Activated CD8-positive, alpha-beta T cell treated with anti-CD3 and anti-CD28 coated beads, Interleukin-2, amount 10 ng/mL, durations not matched to agents 7 days and 5 days (primary cell): ENCODE measurements at regions not wholly inside any gene's neighbourhood (a gene's known extent, or its start where the extent isn't known, plus 50 kb on each side); places are given as distances from the start of the nearest gene placed in this dataset.

Source experiments
- ATAC-seq: fragments of 150-1000 bp; cut with Tn5 transposase; one replicate; pipeline ENCODE4 v1.10.0; 2021; ENCODE audit warnings: moderate library complexity
- CTCF ChIA-PET: fragments of 350-600 bp; sonication (Branson Sonifier 250); formaldehyde crosslinking; loops from one replicate; lab custom pipeline; 2021; ENCODE audit warnings: antibody characterized with exemption; lab: Charles Lee
- POLR2A ChIA-PET: fragments of 350-600 bp; sonication (Branson Sonifier 250); formaldehyde crosslinking; loops from one replicate; lab custom pipeline; 2021; ENCODE audit warnings: antibody characterized with exemption; lab: Charles Lee
- DNase-seq: peaks from one replicate; pipeline ENCODE4 v3.0.0-alpha.2; 2020
- H3K27ac Mint-ChIP-seq: one replicate; pipeline ENCODE4 v1.8.0; 2021; ENCODE audit warnings: mild to moderate bottlenecking, mixed read lengths
- H3K27me3 Mint-ChIP-seq: one replicate; pipeline ENCODE4 v1.8.0; 2021; ENCODE audit warnings: low read depth, mixed read lengths
- H3K36me3 Mint-ChIP-seq: one replicate; pipeline ENCODE4 v1.8.0; 2021; ENCODE audit warnings: low read depth, mixed read lengths
- H3K4me1 Mint-ChIP-seq: one replicate; pipeline ENCODE4 v1.8.0; 2021; ENCODE audit warnings: low read depth, mixed read lengths
- H3K4me3 Mint-ChIP-seq: one replicate; pipeline ENCODE4 v1.8.0; 2021; ENCODE audit warnings: mild to moderate bottlenecking, mixed read lengths
- H3K9me3 Mint-ChIP-seq: one replicate; pipeline ENCODE4 v1.8.0; 2022; ENCODE audit warnings: mixed read lengths; ENCODE audit not compliant: insufficient read depth

DNA sequence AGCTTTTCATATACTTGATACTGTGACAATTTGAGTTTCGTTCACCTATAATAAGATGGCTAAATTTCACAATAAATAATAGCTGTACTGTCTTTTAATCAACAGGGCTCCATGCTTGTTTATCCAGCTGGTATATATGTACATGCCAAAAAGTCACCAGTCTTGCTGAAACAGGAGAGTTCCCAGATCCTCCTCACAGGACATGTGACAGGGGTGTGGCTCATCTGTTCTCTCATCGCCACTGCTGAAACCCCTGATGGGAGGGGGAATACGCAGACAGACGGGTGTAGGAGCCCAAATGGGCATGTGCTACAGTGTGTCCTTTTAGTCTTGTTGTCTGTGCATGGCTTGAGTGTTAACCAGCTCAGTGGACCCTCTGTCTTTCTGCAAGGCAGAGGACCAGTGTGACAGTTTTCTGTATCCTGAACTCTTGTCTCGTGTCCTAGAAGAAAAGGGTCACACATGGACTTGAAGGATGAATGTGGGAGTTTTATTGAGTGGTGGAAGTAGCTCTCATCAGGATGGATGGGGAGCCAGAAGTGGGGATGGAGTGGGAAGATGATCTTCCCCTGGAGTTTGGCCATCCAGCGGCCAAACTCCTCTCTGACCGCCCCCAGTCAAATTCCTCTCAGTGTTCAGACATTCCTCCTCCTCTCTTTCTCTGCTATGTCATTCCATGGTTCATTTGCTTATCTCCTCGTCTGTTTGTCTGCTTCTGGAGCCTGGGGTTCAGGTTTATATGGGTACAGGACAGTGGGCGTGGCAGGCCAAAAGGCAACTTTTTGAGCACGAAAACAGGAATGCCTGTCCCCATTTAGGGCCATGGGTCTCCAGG lies 113.1 kb upstream of the NECTIN3 start:
- CTCF ChIA-PET: no interaction called here

DNA sequence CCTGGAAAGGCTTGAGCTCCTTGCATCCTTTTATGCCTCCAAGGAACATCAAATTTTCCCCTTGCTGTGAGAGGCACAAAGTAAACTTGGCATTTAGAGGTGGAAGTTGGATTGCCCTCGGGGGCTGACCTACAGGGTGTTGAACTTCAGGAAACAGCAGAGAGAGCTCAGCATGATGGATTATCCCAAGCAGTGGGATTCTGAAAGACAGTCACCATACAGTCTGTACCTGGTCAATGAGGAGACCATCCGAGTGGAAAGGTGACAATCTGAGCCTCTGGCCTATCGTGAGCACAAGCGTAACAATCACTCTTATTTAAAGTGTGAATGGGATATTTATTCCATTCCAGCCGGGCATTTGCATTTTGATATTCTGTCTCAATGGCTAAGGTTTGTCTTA lies 105.6 kb upstream of the NECTIN3 start:
- H3K36me3 Mint-ChIP-seq: no peaks in the 10 kb centered on the region
- no peak overlapping the region for H3K27ac Mint-ChIP-seq
- DNase-seq (no peak), ATAC-seq (no peak)
- ChIA-PET POLR2A (no interaction called here), CTCF (no interaction called here)
- H3K4me3 Mint-ChIP-seq: no peak overlapping the region
- H3K9me3 Mint-ChIP-seq: peaks cover 5% of the 10 kb centered on the region
- H3K4me1 Mint-ChIP-seq: no peaks in the 10 kb centered on the region
- no peaks in the 10 kb centered on the region for H3K27me3 Mint-ChIP-seq

More for the DNA sequence above, 113.1 kb upstream of the NECTIN3 start:
- no peaks in the 10 kb centered on the region for H3K9me3 Mint-ChIP-seq
- POLR2A ChIA-PET: no interaction called here
- no peaks in the 10 kb centered on the region for H3K36me3 Mint-ChIP-seq
- no peak overlapping the region for H3K4me3 Mint-ChIP-seq
- DNase-seq (no peak), ATAC-seq (no peak)
- H3K4me1 Mint-ChIP-seq: no peaks in the 10 kb centered on the region
- no peaks in the 10 kb centered on the region for H3K27me3 Mint-ChIP-seq
- H3K27ac Mint-ChIP-seq: no peak overlapping the region

DNA sequence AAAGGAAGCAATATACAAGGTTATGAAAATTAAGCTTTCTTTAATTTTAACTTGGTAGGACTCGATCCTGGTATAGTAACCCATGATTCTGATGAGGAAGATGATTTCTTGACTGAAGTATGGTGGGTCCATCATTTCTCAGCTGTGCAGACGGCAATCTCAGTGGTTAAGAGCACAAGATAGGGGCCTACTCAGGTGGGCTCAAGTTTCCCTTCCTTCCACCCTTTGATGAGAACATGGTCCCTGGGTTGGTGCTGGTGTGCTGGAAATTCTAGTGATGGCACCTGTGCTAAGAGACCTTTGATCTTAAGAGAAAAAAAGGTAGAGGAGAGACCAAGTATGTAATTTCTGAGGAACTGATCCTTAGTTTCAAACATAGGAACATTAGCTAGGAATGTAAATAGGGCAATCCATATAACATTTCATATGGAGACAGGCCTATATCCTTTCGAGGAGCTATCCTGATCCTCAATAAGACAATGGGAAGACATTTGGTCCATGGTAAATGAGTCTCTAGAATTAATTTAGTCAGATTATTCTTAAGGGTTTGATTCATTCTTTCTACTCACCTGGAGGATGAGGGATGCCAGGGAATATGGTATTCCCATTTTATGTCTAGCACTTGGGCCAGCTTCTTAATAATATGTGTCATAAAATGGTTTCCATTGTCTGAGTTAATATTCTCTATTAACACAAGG lies 104.5 kb upstream of the NECTIN3 start:
- POLR2A ChIA-PET: no interaction called here
- CTCF ChIA-PET: no interaction called here
- no peak for ATAC-seq

DNA sequence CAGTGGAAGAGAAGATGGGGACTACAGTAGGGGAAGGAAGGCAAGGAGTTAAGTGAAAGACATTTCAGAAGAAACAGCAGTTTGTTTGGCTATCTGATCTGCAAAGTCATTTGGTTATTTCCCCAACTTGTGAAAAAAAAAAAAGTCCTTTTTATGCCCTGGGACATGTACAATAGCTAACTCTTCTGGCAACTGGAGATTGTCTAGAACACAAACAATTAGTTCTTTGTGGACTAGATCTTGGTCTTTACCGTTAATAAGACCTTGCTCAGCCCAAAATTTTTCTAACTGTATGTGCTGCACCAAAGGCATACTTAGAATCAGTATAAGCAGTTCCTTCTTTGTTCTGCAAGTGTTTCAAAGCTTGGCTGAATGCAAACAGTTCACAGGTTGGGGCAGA lies 103.5 kb upstream of the NECTIN3 start:
- H3K27me3 Mint-ChIP-seq: no peaks in the 10 kb centered on the region

More for the DNA sequence above, 104.5 kb upstream of the NECTIN3 start:
- no peak overlapping the region for H3K4me3 Mint-ChIP-seq
- no peak overlapping the region for H3K27ac Mint-ChIP-seq
- peaks cover 5% of the 10 kb centered on the region for H3K9me3 Mint-ChIP-seq
- no peaks in the 10 kb centered on the region for H3K36me3 Mint-ChIP-seq
- no peaks in the 10 kb centered on the region for H3K4me1 Mint-ChIP-seq
- H3K27me3 Mint-ChIP-seq: no peaks in the 10 kb centered on the region
- no peak for DNase-seq

DNA sequence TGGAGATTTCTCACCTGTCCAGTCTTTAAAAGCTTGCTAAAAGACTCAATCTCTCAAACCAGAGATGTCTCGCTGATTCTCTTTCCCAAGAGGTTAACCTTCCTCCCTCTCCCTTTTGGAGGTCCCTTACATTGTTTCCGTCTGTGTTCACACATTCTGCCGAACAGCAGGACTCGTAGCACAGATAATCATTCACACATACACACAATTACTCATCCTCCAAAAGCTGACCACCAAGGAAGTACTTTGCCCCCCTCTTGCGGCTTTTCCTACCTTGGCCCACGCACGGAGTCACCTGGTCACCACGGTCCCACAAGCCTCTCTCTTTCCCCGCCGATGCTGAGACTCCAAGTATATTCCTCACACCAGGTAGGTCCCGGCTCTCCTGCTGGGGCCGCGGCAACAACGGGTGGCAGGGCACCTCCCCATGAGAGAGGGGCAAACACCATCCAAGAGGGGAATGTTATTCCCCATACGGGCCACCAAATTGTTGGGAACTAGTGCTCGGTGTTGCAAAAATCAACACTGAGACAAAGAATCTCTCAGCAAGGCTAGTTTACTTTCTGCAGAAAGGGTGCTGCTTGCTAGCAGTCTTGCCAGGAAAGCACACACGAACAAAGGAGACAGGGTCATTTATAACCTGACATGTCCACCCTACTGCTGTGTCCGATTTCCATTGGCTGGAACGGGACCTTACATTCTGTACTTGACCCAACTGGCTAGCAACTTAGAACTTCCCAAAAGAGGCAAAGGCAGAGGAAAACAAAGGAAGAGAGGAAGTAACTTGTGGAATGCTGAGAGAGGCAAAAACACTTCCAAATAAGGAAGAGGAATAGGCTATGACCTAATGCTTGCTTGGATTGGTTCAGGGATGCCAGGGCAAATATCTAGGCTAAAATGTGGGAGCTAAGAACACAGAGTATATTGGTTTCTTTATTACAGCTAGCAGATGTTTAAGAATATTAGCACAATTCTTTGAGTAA lies 102.1 kb upstream of the NECTIN3 start:
- Mint-ChIP-seq H3K4me1 (peaks cover 2% of the 10 kb centered on the region), H3K36me3 (no peaks in the 10 kb centered on the region), H3K4me3 (no peak overlapping the region), H3K27me3 (no peaks in the 10 kb centered on the region), H3K27ac (no peak overlapping the region), H3K9me3 (peaks cover 5% of the 10 kb centered on the region)
- ChIA-PET POLR2A (no interaction called here), CTCF (no interaction called here)
- DNase-seq: no peak
- no peak for ATAC-seq

More for the DNA sequence above, 103.5 kb upstream of the NECTIN3 start:
- no peak overlapping the region for H3K27ac Mint-ChIP-seq
- ATAC-seq (no peak), DNase-seq (no peak)
- H3K4me3 Mint-ChIP-seq: no peak overlapping the region
- ChIA-PET POLR2A (no interaction called here), CTCF (no interaction called here)
- H3K4me1 Mint-ChIP-seq: no peaks in the 10 kb centered on the region
- peaks cover 5% of the 10 kb centered on the region for H3K9me3 Mint-ChIP-seq
- no peaks in the 10 kb centered on the region for H3K36me3 Mint-ChIP-seq

DNA sequence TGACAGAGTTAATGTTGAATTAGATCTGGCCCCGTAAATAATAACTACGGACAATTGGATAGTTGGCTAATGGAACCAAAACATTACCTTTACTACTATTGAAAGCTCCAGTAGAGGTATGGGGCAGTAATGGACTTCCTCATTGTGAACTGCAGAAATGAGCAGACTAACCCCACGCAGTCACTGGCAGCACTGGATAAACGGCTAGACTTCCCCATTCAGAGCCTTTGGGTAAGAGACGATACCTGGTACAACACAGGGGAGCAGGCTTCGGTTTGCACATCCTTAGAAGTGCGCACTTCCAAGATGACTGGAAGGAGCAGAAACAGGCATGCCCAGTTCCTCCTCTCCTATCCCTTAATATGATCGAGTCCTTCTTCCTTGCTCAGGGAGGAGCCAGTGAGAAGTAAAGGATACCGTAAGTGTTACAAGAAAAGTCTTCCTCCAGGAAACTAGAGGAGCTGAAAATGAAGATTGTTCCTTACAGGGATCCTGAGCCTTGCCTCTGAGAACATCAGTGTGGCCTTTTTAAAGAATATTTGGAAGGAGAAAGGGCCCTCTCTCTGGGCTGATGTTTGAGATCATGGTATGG lies 100.5 kb upstream of the NECTIN3 start:
- H3K4me3 Mint-ChIP-seq: no peak overlapping the region
- no peaks in the 10 kb centered on the region for H3K27me3 Mint-ChIP-seq
- POLR2A ChIA-PET: no interaction called here
- no peak overlapping the region for H3K27ac Mint-ChIP-seq
- no peak for DNase-seq
- CTCF ChIA-PET: no interaction called here
- no peaks in the 10 kb centered on the region for H3K9me3 Mint-ChIP-seq
- peaks cover 2% of the 10 kb centered on the region for H3K4me1 Mint-ChIP-seq
- no peaks in the 10 kb centered on the region for H3K36me3 Mint-ChIP-seq
- ATAC-seq: no peak

DNA sequence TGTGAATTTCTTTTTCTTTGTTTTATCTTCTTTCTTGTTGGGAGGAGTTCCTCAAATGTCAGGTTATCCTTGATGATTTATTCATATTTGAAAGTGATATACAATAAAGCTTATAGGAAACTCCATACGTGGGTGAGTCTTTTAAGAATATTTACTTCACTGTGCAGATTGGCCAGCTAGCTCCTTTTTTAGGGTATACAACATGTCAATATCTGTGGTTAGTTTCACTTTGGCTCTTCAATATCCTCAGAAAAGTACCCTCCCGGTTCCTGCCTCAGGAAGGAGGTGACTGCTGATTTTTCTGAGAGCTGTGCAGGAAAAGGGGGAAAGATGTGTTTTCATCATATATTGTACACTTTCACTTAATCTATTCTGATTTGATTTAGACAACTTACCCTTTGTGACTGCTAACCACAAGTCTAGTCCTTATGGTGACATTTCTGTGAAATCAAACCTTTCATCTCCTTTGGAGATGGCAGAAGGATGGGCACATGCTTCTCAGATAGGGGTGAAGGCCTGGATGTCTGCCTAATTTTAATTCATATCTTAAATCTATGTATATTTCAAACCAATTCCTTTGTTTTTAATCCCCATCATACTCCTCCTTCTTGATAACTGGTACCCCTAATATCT lies 98.2 kb upstream of the NECTIN3 start:
- no peaks in the 10 kb centered on the region for H3K9me3 Mint-ChIP-seq
- ChIA-PET CTCF (no interaction called here), POLR2A (no interaction called here)
- H3K4me1 Mint-ChIP-seq: peaks cover 2% of the 10 kb centered on the region
- ATAC-seq (no peak), DNase-seq (no peak)
- H3K4me3 Mint-ChIP-seq: no peak overlapping the region
- H3K36me3 Mint-ChIP-seq: no peaks in the 10 kb centered on the region
- no peaks in the 10 kb centered on the region for H3K27me3 Mint-ChIP-seq
- H3K27ac Mint-ChIP-seq: no peak overlapping the region

DNA sequence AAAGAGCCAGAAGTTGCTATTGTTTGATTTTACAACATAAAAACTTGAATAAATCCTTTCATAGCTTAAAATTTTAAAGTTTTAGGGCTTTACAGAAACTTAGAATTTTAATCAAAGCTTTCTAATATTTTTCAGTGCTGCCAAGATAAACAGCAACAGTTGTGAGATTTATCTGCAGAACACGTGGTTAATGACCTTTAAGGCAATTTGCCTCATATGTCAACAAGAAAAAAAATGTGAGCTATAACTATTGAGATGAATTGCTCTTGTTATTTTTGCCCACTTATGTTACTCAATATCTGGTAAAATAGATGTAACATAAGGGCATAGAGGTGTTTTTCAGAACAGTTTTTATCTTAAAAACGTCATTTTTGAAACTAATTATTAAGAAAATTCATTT lies 96.7 kb upstream of the NECTIN3 start:
- no peaks in the 10 kb centered on the region for H3K36me3 Mint-ChIP-seq
- ChIA-PET CTCF (no interaction called here), POLR2A (no interaction called here)
- peaks cover 2% of the 10 kb centered on the region for H3K4me1 Mint-ChIP-seq
- no peak overlapping the region for H3K4me3 Mint-ChIP-seq
- no peak overlapping the region for H3K27ac Mint-ChIP-seq
- no peak for DNase-seq
- no peaks in the 10 kb centered on the region for H3K27me3 Mint-ChIP-seq
- H3K9me3 Mint-ChIP-seq: no peaks in the 10 kb centered on the region
- no peak for ATAC-seq

DNA sequence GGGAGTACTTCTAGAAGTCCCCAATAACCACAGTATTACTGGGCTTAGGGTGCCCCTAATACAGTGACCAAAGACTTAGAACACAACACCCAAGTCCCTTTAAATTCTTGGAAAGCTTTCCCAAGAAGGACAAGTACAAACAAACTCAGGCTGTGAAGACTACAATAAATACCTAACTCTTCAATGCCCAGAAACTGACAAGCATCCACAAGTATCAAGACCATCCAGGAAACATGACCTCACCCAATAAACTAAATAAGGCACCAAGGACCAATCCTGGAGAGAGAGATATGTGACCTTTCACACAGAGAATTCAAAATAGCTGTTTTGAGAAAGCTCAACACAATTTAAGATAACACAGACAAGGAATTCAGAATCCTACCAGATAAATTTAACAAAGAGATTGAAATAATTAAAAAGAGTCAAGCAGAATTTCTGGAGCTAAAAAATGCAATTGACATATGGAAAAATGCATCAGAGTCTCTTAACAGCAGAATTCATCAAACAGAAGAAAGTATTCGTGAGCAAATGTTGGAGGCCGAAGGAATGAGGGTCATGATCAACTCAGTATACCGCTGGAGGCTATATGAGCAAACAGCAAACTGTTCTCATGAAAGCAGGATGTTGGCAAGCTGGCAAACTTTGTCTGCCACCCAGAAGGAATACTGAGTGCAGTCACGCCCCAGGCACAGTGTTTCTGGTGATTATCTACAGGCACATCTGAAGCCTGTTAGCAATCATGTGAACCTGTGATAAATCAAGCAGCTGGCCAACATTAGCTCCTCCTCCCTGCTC lies 87.0 kb upstream of the NECTIN3 start:
- CTCF ChIA-PET: no interaction called here
- no peak for DNase-seq
- H3K9me3 Mint-ChIP-seq: no peaks in the 10 kb centered on the region
- no peaks in the 10 kb centered on the region for H3K4me1 Mint-ChIP-seq
- peaks cover 5% of the 10 kb centered on the region for H3K27me3 Mint-ChIP-seq
- POLR2A ChIA-PET: no interaction called here
- no peak for ATAC-seq
- H3K36me3 Mint-ChIP-seq: no peaks in the 10 kb centered on the region
- H3K27ac Mint-ChIP-seq: no peak overlapping the region
- H3K4me3 Mint-ChIP-seq: no peak overlapping the region

DNA sequence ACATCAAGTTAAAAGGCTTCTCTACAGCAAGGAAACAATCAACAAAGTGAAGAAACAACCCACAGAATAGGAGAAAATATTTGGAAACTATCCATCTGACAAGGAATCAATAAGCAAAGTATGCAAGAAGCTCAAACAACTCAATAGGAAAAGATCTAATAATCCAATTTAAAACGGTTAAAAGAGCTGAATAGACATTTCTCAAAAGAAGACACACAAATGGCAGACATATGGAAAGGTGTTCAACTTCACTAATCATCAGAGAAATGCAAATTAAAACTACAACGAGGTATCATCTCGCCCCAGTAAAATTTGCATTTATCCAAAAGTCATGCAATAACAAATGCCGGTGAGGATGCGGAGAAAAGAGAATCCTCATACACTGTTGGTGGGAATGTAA lies 82.2 kb upstream of the NECTIN3 start:
- ATAC-seq (no peak), DNase-seq (no peak)
- H3K4me1 Mint-ChIP-seq: no peaks in the 10 kb centered on the region
- H3K27ac Mint-ChIP-seq: no peak overlapping the region
- peaks cover 9% of the 10 kb centered on the region for H3K27me3 Mint-ChIP-seq
- CTCF ChIA-PET: no interaction called here
- H3K4me3 Mint-ChIP-seq: no peak overlapping the region
- POLR2A ChIA-PET: no interaction called here
- no peaks in the 10 kb centered on the region for H3K36me3 Mint-ChIP-seq
- H3K9me3 Mint-ChIP-seq: no peaks in the 10 kb centered on the region
